ENCODE measurements at regions not wholly inside any gene's neighbourhood (a gene's known extent, or its start where the extent isn't known, plus 50 kb on each side); places are given as distances from the start of the nearest gene placed in this dataset.

DNA sequence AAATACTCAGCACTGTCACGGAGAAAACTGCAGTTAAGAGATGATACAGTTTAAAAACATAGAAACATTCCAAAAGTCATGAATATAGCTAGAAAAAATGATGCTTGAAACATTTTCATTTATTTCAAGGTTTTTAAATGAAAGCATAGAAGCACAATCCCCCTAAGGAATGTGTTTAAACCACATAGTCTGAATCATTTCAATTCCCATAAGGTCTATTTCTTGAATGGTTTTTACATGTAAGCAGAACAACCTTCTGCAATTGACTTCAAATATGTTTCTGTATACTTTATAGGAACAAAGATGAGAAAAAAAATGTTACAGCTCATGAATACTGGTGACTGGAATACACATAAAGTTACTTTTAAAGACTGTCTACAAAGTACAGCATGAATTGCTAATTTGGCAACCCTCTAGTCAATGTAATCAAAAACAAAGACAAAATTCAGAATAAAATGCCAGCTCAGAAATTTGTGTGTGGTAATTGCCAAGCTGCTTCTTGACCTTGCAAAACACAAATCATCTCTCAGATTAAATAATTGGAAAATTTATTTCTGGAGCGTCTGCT lies 886.4 kb upstream of the ADGRL3 start:
- TF ChIP-seq NFYC (CRISPR knock-in tag; IDR thresholded peaks at IDR 0.05) (no peak), NR2F1 (CRISPR knock-in tag; IDR thresholded peaks at IDR 0.05) (no peak), ZSCAN25 (CRISPR knock-in tag; IDR thresholded peaks at IDR 0.05) (no peak), RAD21 (CRISPR knock-in tag; IDR thresholded peaks at IDR 0.05) (no peak), ZNF724P (CRISPR knock-in tag; IDR thresholded peaks at IDR 0.05; ENCODE audit: borderline replicate concordance) (no peak), ESRRA (CRISPR knock-in tag; IDR thresholded peaks at IDR 0.05; ENCODE audit: low read depth) (no peak)
- TF ChIP-seq, protein P1, sequence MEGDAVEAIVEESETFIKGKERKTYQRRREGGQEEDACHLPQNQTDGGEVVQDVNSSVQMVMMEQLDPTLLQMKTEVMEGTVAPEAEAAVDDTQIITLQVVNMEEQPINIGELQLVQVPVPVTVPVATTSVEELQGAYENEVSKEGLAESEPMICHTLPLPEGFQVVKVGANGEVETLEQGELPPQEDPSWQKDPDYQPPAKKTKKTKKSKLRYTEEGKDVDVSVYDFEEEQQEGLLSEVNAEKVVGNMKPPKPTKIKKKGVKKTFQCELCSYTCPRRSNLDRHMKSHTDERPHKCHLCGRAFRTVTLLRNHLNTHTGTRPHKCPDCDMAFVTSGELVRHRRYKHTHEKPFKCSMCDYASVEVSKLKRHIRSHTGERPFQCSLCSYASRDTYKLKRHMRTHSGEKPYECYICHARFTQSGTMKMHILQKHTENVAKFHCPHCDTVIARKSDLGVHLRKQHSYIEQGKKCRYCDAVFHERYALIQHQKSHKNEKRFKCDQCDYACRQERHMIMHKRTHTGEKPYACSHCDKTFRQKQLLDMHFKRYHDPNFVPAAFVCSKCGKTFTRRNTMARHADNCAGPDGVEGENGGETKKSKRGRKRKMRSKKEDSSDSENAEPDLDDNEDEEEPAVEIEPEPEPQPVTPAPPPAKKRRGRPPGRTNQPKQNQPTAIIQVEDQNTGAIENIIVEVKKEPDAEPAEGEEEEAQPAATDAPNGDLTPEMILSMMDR (CRISPR knock-in tag; IDR thresholded peaks at IDR 0.05): no peak
- TF ChIP-seq, protein P2, sequence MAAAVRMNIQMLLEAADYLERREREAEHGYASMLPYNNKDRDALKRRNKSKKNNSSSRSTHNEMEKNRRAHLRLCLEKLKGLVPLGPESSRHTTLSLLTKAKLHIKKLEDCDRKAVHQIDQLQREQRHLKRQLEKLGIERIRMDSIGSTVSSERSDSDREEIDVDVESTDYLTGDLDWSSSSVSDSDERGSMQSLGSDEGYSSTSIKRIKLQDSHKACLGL (CRISPR knock-in tag; IDR thresholded peaks at IDR 0.05): no peak
- TF ChIP-seq, protein P3, sequence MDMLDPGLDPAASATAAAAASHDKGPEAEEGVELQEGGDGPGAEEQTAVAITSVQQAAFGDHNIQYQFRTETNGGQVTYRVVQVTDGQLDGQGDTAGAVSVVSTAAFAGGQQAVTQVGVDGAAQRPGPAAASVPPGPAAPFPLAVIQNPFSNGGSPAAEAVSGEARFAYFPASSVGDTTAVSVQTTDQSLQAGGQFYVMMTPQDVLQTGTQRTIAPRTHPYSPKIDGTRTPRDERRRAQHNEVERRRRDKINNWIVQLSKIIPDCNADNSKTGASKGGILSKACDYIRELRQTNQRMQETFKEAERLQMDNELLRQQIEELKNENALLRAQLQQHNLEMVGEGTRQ (IDR thresholded peaks at IDR 0.05; ENCODE audit: low read depth, low read length): no peak
- TF ChIP-seq, protein P3 (CRISPR knock-in tag; IDR thresholded peaks at IDR 0.05; ENCODE audit: borderline replicate concordance): no peak
- TF ChIP-seq, protein P4, sequence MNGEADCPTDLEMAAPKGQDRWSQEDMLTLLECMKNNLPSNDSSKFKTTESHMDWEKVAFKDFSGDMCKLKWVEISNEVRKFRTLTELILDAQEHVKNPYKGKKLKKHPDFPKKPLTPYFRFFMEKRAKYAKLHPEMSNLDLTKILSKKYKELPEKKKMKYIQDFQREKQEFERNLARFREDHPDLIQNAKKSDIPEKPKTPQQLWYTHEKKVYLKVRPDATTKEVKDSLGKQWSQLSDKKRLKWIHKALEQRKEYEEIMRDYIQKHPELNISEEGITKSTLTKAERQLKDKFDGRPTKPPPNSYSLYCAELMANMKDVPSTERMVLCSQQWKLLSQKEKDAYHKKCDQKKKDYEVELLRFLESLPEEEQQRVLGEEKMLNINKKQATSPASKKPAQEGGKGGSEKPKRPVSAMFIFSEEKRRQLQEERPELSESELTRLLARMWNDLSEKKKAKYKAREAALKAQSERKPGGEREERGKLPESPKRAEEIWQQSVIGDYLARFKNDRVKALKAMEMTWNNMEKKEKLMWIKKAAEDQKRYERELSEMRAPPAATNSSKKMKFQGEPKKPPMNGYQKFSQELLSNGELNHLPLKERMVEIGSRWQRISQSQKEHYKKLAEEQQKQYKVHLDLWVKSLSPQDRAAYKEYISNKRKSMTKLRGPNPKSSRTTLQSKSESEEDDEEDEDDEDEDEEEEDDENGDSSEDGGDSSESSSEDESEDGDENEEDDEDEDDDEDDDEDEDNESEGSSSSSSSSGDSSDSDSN (CRISPR knock-in tag; IDR thresholded peaks at IDR 0.05): no peak
